ENCODE measurements at regions not wholly inside any gene's neighbourhood (a gene's known extent, or its start where the extent isn't known, plus 50 kb on each side); places are given as distances from the start of the nearest gene placed in this dataset.

- intact Hi-C loops (cut with micrococcal nuclease) = no loop called here
Measured at GRCh38 chr2:83689402-83689801, 769.7 kb downstream of the SUCLG1 start.

- intact Hi-C loops (cut with micrococcal nuclease) = no loop called here
Measured at GRCh38 chr2:83686863-83687262, 772.2 kb downstream of the SUCLG1 start.

- intact Hi-C loops (cut with micrococcal nuclease) = no loop called here
Measured at GRCh38 chr2:83674050-83674449, 785.0 kb downstream of the SUCLG1 start.

- intact Hi-C loops (cut with micrococcal nuclease) = no loop called here
Measured at GRCh38 chr2:83665894-83666293, 793.2 kb downstream of the SUCLG1 start.

GRCh38 chr2:83665154-83665553, 793.9 kb downstream of the SUCLG1 start:
- intact Hi-C loops (cut with micrococcal nuclease) = no loop called here

- intact Hi-C loops (cut with micrococcal nuclease) = no loop called here
Measured at GRCh38 chr2:83661711-83662110, 797.4 kb downstream of the SUCLG1 start.

GRCh38 chr2:83654091-83654611, 804.9 kb downstream of the SUCLG1 start:
- intact Hi-C loops (cut with micrococcal nuclease) = no loop called here

- intact Hi-C loops (cut with micrococcal nuclease) = no loop called here
Measured at GRCh38 chr2:83650898-83651297, 808.2 kb downstream of the SUCLG1 start.

- intact Hi-C loops (cut with micrococcal nuclease) = no loop called here
Measured at GRCh38 chr2:83650161-83650560, 808.9 kb downstream of the SUCLG1 start.

- intact Hi-C loops (cut with micrococcal nuclease) = no loop called here
Measured at GRCh38 chr2:83640506-83640905, 818.6 kb downstream of the SUCLG1 start.

GRCh38 chr2:83633423-83633822, 825.7 kb downstream of the SUCLG1 start:
- intact Hi-C loops (cut with micrococcal nuclease) = no loop called here

- intact Hi-C loops (cut with micrococcal nuclease) = no loop called here
Measured at GRCh38 chr2:83630351-83630750, 828.7 kb downstream of the SUCLG1 start.

- intact Hi-C loops (cut with micrococcal nuclease) = no loop called here
Measured at GRCh38 chr2:83615511-83615910, 843.6 kb downstream of the SUCLG1 start.

GRCh38 chr2:83613178-83613577, 845.9 kb downstream of the SUCLG1 start:
- intact Hi-C loops (cut with micrococcal nuclease) = no loop called here

GRCh38 chr2:83602753-83603152, 856.3 kb downstream of the SUCLG1 start:
- intact Hi-C loops (cut with micrococcal nuclease) = no loop called here

GRCh38 chr2:83596592-83597282, 862.3 kb downstream of the SUCLG1 start:
- intact Hi-C loops (cut with micrococcal nuclease) = no loop called here

GRCh38 chr2:83595926-83596325, 863.2 kb downstream of the SUCLG1 start:
- intact Hi-C loops (cut with micrococcal nuclease) = no loop called here

- intact Hi-C loops (cut with micrococcal nuclease) = no loop called here
Measured at GRCh38 chr2:83595121-83595690, 863.9 kb downstream of the SUCLG1 start.

GRCh38 chr2:83594241-83595120, 864.6 kb downstream of the SUCLG1 start:
- intact Hi-C loops (cut with micrococcal nuclease) = no loop called here

- intact Hi-C loops (cut with micrococcal nuclease) = no loop called here
Measured at GRCh38 chr2:83587309-83587708, 871.8 kb downstream of the SUCLG1 start.

- intact Hi-C loops (cut with micrococcal nuclease) = no loop called here
Measured at GRCh38 chr2:83585250-83585649, 873.8 kb downstream of the SUCLG1 start.

- intact Hi-C loops (cut with micrococcal nuclease) = no loop called here
Measured at GRCh38 chr2:83584672-83585071, 874.4 kb downstream of the SUCLG1 start.
